HEK293 (cell line): ENCODE measurements at regions not wholly inside any gene's neighbourhood (a gene's known extent, or its start where the extent isn't known, plus 50 kb on each side); places are given as distances from the start of the nearest gene placed in this dataset.

Experiments used
- TCF7L2 ChIP-seq: IDR thresholded peaks from 2 replicates; pipeline ENCODE4 v1.6.1; 2011; ENCODE audit warnings: low read depth, mild to moderate bottlenecking, inconsistent platforms, low read length, moderate library complexity, borderline replicate concordance
- TF ChIP-seq, protein P1 (sequence below): fragments of 450-650 bp; formaldehyde crosslinking; IDR thresholded peaks from 2 replicates; pipeline ENCODE4 v1.5.1; 2016; ENCODE audit warnings: missing biosample characterization, missing genetic modification characterization

DNA sequence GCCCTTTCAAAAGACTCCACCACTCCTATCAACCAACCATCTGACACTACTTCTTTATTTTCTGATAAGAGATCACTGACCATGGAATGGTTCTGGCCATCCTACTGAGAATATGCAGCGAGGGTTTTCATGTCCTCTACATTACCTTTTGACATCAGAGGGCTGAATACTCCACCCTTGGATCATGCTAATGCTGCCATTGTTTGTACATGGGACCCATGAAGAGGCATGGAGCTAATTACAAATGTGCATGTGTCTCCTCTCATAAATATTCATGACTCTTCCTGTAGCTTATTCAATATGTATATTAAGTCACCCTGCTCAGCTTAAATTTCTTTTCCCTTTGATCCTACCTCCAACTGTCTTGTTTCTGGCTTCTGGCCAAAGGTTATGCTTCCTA is 1065.8 kb upstream of the GHITM start:
- TF ChIP-seq, protein P1, sequence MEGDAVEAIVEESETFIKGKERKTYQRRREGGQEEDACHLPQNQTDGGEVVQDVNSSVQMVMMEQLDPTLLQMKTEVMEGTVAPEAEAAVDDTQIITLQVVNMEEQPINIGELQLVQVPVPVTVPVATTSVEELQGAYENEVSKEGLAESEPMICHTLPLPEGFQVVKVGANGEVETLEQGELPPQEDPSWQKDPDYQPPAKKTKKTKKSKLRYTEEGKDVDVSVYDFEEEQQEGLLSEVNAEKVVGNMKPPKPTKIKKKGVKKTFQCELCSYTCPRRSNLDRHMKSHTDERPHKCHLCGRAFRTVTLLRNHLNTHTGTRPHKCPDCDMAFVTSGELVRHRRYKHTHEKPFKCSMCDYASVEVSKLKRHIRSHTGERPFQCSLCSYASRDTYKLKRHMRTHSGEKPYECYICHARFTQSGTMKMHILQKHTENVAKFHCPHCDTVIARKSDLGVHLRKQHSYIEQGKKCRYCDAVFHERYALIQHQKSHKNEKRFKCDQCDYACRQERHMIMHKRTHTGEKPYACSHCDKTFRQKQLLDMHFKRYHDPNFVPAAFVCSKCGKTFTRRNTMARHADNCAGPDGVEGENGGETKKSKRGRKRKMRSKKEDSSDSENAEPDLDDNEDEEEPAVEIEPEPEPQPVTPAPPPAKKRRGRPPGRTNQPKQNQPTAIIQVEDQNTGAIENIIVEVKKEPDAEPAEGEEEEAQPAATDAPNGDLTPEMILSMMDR = no peak
- TF ChIP-seq TCF7L2 = no peak
